ENCODE measurements at regions not wholly inside any gene's neighbourhood (a gene's known extent, or its start where the extent isn't known, plus 50 kb on each side); places are given as distances from the start of the nearest gene placed in this dataset.
A peak's percentile ranks its signal among the peaks of the same experiment; 100 is the strongest.

DNA sequence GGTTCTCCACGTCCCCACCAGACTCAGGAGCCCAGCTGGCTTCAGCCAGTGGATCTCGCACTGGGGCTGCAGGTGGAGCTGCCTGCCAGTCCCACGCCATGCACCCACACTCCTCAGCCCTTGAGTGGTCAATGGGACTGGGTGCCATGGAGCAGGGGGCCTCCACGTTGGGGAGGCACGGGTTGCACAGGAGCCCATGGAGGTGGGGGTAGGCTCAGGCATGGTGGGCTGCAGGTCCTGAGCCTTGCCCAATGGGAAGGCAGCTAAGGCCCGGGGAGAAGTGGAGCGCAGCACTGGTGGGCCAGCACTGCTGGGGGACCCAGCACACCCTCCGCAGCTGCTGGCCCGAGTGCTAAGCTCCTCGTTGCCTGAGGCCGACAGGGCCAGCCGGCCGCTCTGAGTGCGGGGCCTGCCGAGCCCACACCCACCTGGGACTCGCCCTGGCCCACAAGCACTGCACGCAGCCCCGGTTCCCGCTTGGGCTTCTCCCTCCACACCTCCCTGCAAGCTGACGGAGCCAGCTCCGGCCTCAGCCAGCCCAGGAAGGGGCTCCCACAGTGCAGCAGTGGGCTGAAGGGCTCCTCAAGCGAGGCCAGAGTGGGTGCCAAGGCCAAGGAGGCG lies 258.5 kb upstream of the PDGFD start:
- DNase-seq, result no peak

DNA sequence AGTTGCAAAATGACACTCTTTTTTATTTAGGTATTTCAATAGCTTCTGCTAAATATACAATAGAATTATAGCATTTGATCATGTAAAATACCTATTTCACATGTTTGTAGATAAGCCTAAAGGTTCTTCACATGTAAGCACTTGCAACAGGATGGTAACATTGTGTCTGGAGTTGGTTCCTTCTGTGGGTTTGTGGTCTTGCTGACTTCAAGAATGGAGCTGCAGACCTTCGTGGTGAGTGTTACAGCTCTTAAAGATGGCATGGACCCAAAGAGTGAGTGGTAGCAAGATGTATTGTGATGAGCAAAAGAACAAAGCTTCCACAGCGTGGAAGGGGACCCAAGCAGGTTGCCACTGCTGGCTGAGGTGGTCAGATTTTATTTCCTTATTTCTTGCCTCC lies 246.4 kb upstream of the PDGFD start:
- DNase-seq, result no peak

DNA sequence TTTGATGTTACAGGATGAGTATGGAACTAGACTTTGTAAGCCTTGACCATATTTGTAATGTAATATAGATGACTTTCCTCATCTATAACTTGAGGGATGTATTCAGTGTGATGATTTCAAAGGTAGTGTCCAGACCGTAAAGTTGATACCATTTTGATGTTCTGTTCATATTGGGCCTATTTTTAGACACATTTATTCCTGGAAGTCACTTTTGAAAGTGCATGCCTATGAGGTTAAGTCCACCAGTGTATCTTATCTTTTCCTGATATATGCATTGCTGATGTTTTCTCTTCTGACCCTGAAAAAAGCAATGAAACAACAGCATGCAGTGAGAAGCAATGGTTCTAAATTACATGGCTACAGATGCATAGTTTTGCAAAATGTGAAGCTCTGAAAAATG lies 244.7 kb upstream of the PDGFD start:
- DNase-seq, result no peak

DNA sequence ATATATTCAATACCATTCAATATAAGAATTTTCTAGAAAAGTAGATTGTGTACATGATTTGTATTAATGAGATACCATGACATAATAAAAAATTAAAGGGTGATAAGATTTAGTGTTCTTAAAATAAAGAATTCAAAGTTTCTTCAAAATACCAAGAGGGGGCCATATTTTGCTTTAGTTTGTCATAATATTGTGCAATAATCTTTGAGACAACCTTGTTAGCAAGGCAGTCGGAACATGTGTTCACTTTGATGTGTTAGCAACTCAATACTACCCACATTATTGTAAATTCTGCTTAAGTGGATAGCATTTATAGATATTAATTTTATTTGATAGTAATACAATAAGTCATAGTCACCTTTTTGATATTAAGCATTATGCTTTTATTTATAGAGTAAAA lies 241.3 kb upstream of the PDGFD start:
- DNase-seq, result no peak

DNA sequence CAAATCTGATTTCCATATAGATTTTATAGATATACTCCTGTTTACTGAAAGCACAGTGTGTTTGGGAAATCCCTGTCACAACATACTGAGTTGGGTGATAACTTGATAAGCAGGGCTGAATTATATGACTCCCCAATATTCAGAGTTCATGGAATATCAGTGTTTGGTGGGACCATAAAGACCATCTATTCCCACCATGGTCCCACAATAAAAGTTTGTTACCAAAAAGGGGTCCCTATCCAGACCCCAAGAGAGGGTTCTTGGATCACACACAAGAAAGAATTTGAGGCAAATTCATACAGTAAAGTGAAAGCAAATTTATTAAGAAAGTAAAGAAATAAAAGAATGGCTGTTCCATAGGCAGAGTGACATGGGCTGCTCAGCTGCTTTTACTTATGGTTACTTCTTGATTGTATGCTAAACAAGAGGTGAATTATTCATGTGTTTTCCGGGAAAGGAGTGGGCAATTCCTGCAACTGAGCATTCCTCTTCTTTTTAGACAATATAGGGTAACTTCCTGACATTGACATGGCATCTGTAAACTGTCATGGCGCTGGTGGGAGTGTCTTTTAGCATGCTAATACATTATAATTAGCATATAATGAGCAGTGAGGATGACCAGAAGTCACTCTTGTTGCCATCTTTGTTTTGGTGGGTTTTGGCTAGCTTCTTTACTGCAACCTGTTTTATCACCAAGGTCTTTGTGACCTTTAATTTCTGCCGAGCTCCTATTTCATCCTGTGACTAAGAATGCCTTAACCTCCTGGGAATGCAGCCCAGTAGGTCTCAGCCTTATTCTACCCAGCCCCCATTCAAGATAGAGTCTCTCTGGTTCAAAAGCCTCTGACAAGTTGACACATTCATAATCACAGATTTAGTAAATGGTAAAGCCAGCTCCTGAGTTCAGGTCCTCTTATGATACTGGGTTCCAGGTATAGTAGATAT lies 240.6 kb upstream of the PDGFD start:
- DNase-seq, result no peak

DNA sequence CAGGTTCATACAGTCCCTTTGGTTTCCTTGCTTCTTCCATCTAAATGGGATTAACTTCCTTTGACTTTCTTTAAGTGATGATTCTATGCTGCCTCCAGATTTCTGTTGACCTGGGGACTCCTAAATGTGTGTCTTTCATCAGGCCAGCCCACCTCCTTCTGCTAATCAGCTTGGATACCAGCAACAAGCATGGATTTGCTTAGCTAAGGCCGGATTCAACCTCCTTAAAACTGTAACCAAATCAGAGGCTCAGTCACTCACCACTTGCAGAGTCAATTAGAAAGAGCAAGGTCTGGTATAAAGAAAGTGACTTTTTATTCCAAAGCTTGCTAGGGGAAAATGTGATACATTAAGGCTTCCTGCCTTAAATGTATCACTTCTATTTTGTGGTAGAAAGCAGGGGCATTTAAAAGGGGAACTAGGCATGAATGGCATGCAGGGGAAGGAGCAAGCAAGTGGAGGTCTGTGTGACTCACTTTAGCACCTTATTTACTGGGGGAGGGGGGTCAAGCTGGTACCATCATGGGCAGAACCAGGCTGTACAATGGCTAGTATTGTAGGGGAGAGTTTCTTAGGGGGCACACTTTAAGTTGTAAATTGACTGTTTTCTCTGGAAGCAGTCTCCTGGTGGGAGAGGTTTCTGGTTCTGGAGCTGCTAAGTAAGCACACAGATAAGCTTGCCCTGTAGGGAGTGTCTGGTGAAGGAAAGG lies 239.0 kb upstream of the PDGFD start:
- DNase-seq, result no peak

DNA sequence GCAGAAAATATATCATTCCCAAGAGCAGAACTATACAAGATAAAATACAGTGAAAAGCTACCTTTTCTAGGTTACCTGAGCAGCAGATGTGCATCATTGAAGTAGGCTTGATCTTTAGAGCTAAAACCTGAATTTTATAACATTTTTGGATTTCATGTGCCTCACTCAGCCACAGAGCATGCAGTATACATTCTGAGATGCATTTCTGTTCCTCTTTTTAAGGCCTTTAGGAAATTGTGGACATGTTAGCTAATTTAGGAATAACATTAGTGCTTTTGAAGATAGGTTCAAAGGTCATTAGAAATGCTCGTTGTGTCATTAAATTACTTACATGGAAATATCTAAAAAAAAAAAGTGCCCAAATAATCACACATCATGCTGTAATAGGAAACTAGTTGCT lies 230.6 kb upstream of the PDGFD start:
- DNase-seq, result no peak

DNA sequence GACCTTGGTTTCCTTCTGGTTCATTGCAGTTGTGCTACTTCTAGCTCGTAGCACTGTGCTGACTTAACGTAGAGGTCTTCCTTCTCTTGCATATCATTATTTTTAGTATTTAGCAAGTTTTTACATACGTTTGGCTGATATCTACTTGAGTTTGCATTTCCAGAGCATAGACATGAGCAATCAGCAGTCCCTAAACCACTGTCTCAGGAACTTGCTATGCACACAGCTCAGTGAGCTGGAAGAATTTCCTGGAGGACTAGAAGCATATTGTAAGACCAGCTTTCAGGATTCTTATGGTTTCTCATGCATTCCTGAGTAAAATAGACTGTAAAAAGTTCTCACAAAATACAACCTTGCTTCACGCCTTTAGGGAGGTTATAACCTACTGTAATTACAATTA lies 226.7 kb upstream of the PDGFD start:
- DNase-seq, result no peak

DNA sequence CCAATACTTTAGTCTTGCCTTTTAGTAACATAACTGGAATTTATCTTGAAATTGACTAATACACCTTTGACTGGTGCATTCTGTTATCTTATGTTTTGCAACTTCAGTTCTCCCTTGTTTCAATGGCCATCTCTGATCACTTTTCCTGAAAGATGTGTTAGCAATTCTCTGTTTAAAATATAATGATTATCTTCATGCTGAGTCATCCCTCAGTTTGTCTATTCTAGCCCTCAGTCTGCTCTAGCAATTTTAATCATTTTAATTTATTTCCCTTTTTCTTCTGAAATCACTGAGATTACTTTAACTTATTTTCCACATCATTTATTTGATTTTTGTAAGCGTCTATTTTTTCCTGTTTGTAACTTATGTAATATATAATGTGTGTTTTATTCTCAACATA lies 221.9 kb upstream of the PDGFD start:
- DNase-seq, result no peak

DNA sequence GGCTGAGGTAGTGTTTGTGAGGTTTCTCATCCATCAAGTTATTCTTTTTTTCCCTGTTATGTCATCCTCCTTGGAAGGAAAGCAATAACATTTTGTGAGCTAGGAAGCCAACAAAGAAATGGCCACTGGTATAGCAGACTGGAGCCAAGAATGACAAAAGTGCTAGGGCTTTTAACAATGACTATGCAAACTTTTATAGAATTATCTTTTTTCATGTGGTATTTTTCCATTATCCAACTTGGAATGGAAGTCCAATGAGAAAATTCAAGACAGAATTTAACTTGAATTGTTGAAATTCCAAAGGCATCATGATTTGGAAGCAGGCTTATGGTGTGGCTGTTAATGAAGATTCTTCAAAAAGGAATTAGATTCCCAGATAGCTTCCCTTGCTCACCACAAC lies 216.4 kb upstream of the PDGFD start:
- no peak for DNase-seq

DNA sequence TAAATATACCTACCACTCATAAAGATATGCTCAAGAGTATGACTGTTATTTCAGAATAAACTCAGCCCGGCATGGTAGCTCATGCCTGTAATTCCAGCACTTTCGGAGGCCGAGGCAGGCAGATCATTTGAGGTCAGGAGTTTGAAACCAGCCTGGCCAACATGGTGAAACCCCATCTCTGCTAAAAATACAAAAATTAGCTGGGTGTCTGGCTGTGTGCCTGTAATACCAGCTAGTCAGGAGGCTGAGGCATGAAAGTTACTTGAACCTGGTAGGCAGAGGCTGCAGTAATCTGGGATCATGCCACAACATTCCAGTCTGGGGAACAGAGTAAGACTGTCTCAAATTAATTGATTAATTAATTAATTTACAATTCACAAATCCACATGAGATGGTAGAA lies 208.2 kb upstream of the PDGFD start:
- DNase-seq, result no peak

DNA sequence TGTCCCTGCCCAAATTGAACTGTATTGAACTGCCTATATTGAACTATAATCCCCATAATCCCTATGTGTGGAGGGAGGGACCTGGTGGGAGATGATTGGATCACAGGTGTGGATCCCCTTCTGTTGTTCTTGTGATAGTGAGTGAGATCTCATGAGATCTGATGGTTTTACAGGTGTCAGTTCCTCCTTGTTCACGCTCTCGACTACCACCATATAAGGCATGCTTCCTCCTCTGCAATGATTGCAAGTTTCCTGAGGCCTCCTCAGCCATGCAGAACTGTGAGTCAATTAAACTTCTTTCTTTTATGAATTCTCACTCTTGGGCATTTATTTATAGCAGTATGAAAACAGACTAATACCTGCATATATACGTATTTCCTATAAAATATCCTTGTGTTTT lies 206.5 kb upstream of the PDGFD start:
- DNase-seq, result no peak

DNA sequence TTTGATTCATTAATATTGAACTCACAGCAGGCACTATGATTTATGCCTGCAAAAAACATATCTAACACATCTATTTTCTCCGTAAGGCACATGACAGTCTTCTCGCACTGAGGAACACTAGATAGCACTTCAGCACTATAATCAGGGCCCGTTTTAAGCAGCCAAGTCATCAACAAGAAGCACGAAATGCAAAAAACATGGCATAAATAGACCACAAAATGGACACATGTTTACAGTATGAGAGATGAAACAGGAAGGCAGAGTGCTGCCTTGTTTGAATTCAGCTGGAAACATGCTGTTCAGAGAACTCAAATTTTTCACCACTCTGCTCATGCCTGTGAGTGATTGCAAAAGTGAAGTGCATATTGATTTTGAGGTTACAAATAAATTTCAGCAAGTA lies 205.8 kb upstream of the PDGFD start:
- DNase-seq, result no peak

DNA sequence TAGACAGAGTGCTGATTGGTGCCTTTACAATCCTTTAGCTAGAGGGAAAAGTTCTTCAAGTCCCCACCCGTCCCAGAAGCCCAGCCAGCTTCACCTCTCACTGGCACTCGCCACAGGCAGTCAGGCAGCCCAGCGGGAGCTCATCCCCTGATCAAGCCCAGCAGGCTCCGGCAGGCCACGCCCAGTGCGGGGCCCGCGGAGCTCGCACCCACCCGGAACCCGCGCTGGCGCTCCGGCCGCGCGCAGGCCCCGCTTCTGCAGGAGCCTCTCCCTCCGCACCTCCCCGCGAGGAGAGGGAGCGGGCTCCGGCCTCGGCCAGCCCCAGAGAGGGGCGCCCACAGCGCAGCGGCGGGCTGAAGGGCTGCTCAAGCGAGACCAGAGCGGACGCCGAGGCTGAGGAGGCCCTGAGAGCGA lies 202.4 kb upstream of the PDGFD start:
- peak in 1 of 5 donors; percentile 11 for DNase-seq

DNA sequence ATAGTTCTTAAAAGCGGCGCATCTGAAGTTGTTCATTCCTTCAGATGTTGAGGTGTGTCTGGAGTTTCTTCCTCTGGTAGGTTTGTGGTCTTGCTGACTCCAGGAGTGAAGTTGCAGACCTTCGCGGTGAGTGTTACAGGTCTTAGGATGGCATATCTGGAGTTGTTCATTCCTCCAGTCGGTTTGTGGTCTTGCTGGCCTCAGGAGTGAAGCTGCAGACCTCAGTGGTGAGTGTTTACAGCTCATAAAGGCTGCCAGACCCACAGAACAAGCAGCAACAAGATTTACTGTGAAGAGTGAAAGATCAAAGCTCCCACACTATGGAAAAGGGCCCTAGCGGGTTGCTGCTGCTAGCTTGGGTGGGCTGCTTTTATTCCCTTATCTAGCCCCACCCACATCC lies 201.7 kb upstream of the PDGFD start:
- DNase-seq, result no peak

DNA sequence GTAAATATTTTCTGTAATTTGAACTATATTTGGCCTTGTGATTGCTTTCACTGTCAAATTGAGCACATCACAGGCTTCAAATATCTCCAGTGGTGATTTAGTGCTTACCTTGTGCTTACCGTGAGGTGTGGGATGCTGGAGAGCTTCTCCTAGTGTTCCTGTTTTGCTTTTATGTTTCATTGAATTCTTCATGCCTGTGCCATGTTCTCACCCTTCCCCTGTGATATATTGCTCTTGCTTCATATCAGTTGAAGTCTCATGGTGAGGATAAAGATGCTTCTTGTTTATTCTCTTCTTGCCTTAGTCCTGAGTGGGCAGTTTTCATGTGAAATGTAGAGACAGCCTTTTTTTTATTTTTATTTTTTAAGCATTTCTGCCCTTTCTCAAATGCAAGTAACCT lies 198.0 kb upstream of the PDGFD start:
- no peak for DNase-seq

DNA sequence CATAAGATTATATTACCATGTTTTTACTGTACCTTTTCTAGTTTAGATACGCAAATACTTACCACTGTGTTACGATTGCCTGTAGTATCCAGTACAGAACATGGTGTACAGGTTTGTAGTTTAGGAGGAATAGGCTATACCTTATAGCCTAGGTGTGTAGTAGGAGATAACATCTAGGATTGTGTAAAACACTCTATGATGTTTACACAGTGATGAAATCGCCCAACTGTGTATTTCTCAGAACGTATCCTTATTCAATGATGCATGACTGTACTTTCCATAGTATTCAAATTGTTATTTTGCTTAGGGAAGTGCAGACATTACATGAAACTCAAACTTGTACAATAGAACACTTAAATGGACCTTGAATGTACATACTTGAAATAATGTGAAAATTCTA lies 188.1 kb upstream of the PDGFD start:
- DNase-seq, result no peak

DNA sequence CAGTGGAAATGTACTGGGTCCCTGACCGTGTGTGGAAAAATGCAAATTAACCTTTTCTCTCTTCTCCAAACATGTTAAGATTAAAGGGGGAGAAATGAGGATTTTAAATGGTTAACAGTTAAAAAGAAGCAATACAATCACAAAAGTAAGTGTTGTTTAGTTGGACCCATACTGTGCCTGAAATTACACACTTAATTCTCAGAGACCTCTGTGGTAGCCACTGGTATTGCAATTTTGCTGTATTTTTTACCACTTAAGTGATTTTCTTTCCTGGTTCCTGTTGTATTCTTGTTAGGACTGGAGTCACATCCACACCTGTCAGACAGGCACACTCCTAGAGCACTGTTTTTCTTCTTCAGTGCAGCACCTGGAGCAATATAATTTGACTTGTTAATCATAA lies 179.6 kb upstream of the PDGFD start:
- DNase-seq, result no peak

DNA sequence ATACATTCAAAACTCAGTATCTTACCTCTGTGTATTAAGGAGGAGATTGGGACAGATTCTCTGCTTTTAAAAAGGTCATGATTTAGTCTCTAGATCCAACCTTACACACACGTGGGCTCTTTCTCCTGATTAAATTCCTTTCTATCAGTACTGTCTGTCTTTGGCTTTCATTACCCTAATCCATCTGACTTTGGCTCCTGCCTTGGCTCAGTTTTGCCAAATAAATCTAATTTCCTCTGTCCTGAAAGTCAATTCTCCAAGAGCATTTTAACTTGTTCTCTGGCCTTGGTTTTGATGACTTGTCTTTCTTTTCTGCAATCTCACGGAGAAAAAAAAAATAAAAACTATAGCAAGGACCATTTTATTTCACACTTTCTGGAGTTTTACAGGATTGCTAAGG lies 176.6 kb upstream of the PDGFD start:
- DNase-seq, result no peak

DNA sequence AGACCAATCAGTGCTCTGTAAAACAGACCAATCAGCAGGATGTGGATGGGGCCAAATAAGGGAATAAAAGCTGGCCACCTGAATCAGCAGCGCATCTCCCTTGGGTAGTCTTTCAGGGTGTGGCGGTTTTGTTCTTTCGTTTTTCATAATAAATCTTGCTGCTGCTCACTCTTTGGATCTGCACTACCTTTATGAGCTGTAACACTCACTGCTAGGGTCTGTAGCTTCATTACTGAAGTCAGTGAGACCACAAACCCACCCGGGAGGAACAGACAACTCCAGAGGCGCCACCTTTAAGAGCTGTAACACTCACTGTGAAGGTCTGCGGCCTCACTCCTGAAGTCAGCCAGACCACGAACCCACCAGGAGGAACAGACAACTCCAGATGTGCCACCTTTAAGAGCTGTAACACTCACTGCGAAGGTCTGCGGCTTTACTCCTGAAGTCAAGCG lies 175.5 kb upstream of the PDGFD start:
- no peak for DNase-seq

DNA sequence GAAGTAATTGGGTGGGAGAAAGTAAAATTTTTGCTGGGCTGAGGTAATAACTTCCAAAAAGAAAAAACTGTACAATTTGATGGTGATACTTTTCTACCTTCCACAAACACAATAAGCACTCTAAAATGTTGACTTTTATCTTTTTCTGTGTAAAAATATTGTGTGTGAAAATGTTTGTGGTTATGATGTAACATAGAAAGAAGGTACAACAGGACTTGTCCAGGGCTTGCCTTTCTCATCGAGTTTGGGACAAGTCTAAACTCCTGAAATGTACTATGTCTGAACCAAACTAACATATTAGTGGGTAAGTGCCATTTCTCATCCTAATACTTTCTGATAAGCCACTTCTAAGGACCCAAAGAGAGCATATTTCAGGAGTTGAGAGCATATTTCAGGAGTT lies 174.2 kb upstream of the PDGFD start:
- no peak for DNase-seq

DNA sequence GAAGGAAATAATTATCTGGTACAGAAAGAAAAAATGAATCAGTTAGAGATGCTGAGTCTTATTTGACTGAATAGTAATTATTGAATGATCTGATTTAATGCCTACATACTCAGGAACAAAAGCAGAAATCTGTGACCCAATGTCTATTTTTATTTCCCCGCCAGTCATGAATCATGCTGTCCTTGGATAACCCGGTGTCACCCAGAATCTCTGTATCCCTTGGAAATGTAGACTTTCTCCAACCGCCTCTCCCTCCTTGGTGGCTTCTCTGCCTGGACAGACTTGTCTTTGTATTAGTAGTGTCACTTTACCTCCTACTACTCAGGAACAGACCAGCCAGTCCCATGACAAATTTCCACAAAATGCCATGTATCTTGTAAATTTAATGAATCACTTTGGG lies 173.3 kb upstream of the PDGFD start:
- no peak for DNase-seq

DNA sequence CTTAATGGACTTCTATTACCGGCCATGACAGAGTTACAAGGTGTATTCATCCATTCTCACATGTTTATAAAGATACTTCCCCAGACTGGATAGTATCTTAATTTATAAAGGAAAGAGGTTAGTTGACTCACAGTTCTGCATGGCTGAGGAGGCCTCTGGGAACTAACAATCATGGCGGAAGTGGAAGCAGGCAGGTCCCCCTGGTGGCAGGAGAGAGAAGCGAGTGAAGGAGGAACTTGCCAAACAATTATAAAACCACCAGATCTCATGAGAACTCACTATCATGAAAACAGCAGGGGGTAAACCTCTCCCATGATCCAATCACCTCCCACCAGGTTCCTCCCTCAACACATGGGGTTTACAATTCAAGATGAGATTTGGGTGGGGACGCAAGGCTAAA lies 170.0 kb upstream of the PDGFD start:
- no peak for DNase-seq

DNA sequence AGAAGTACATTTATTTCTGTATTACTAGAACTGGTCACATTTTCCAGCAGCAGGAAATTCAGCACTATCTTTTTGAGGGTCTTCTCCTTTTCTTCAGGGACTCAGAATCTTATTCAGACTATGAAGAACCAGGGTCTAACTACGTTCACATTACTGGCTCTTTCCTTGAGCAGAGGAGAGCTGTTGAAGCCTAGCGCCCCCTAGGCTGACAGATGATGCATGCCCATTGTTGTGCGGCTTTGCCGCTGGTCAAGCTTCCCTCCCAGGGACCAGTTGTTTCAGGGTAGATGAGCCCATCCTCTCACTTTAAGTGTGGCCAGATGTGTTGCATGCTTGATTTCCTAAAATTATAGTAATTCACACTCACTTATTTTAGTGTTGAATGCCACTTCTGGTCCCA lies 168.2 kb upstream of the PDGFD start:
- no peak for DNase-seq

Data from T-helper 1 cell (primary cell).